CD4-positive, alpha-beta T cell (primary cell): ENCODE measurements at regions not wholly inside any gene's neighbourhood (a gene's known extent, or its start where the extent isn't known, plus 50 kb on each side); places are given as distances from the start of the nearest gene placed in this dataset.
"Not testable (repeated sequence)": the region's sequence is repeated elsewhere in the genome, so short reads cannot be mapped to it uniquely, and the experiment has no call there.

Experiments used
- ATAC-seq: fragments of 200-7000 bp; cut with Tn5 transposase; one replicate; pipeline ENCODE4 v1.10.0; 2022; ENCODE audit warnings: mild to moderate bottlenecking; ENCODE audit not compliant: poor library complexity
- CTCF ChIA-PET: fragments of 350-600 bp; sonication (Branson Sonifier 250); formaldehyde crosslinking; loops from one replicate; lab custom pipeline; 2021; ENCODE audit warnings: antibody characterized with exemption, inconsistent platforms; lab: Charles Lee
- POLR2A ChIA-PET: fragments of 350-600 bp; sonication (Branson Sonifier 250); formaldehyde crosslinking; loops from one replicate; lab custom pipeline; 2021; ENCODE audit warnings: antibody characterized with exemption, inconsistent platforms; lab: Charles Lee
- DNase-seq, 14 experiments: peaks; one replicate each; pipeline ENCODE4 v3.0.0-alpha.2; 2013 to 2020; ENCODE audit warnings: mixed read lengths in 2 of 14
- H3K27ac ChIP-seq, 2 donors: one replicate each; pipeline versions ENCODE4 v1.5.1 to v1.7.0; 2013; ENCODE audit warnings: low read length in 2 of 2, low read depth in 1 of 2, mild to moderate bottlenecking in 1 of 2
- H3K27me3 ChIP-seq, 2 experiments: 1 replicate in 1 of 2; 2 replicates in 1 of 2; pipeline versions ENCODE4 v1.6.1 to v1.7.0; 2013; ENCODE audit warnings: low read length in 2 of 2, control low read depth in 1 of 2, mild to moderate bottlenecking in 1 of 2, moderate library complexity in 1 of 2; ENCODE audit not compliant: insufficient read depth in 2 of 2, control insufficient read depth in 1 of 2
- H3K36me3 ChIP-seq: one replicate; pipeline ENCODE4 v1.6.1; 2013; ENCODE audit warnings: low read length, control low read depth; ENCODE audit not compliant: insufficient read depth
- H3K4me1 ChIP-seq: one replicate; pipeline ENCODE4 v1.6.1; 2013; ENCODE audit warnings: low read length, control low read depth; ENCODE audit not compliant: insufficient read depth
- H3K4me3 ChIP-seq: one replicate; pipeline ENCODE4 v1.5.1; 2013; ENCODE audit warnings: mild to moderate bottlenecking, low read length, moderate library complexity
- H3K9me3 ChIP-seq, 2 experiments: 1 replicate in 1 of 2; 2 replicates in 1 of 2; pipeline versions ENCODE4 v1.6.1 to v1.7.0; 2013; ENCODE audit warnings: low read length in 2 of 2, mild to moderate bottlenecking in 2 of 2, control low read depth in 1 of 2, moderate library complexity in 1 of 2; ENCODE audit not compliant: control insufficient read depth in 1 of 2, insufficient read depth in 1 of 2
- H3K27ac Mint-ChIP-seq: one replicate; pipeline ENCODE4 v1.8.0; 2020; ENCODE audit warnings: mixed read lengths
- H3K27me3 Mint-ChIP-seq: one replicate; pipeline ENCODE4 v1.8.0; 2021; ENCODE audit warnings: mixed read lengths
- H3K36me3 Mint-ChIP-seq: one replicate; pipeline ENCODE4 v1.8.0; 2021; ENCODE audit warnings: low read depth, mixed read lengths
- H3K4me1 Mint-ChIP-seq: one replicate; pipeline ENCODE4 v1.8.0; 2021; ENCODE audit warnings: low read depth, mixed read lengths
- H3K4me3 Mint-ChIP-seq: one replicate; pipeline ENCODE4 v1.8.0; 2020; ENCODE audit warnings: mild to moderate bottlenecking, mixed read lengths
- H3K9me3 Mint-ChIP-seq: one replicate; pipeline ENCODE4 v1.8.0; 2020; ENCODE audit warnings: mixed read lengths
- intact Hi-C, 2 experiments: fragments of 100-400 bp; cut with DNase I in 1 of 2; cut with micrococcal nuclease in 1 of 2; formaldehyde crosslinking; loops; one replicate each; pipeline versions ENCODE4 v1.15.1 to v1.9.0; 2023 to 2025; cut with DNase I, micrococcal nuclease
- TF ChIP-seq, protein P1 (sequence below): fragments of 200-600 bp; IDR thresholded peaks from one replicate; pipeline ENCODE4 v1.8.0; 2022; ENCODE audit warnings: antibody characterized with exemption, mild to moderate bottlenecking

DNA sequence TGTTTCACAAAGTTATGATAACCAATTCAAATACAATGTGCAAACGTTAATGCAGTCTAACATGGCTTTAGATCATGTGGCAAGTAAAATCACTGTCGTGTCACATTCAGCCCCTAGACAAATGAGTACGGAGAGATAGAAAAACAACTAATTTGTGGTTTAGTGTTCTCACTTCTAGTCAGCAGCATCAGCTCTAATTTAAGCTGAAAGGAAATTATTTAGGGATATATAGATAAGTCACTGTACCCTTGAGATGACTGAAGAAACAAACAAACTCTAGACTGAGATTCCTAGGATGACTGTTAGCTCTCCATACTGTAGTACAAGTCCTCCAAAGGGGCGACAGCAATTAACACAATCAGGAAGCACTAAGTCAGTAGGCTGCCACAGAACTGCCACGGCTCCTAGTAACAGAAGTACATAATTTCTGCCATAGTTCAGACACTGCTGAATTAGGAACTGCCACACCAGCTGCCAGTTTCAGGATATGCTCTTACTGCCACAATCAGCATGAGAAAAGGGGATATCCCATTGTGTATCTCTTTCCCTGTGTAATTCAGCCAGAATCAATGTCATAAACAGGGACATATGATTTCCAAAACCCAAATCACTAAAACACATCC is 150.4 kb upstream of the NEGR1 start:
- Mint-ChIP-seq H3K4me3 (no peak overlapping the region), H3K27me3 (no peaks in the 10 kb centered on the region), H3K9me3 (peaks cover 4% of the 10 kb centered on the region), H3K36me3 (no peaks in the 10 kb centered on the region), H3K4me1 (no peaks in the 10 kb centered on the region), H3K27ac (no peak overlapping the region)
- Histone ChIP-seq H3K27ac (no peak overlapping the region), H3K36me3 (no peaks in the 10 kb centered on the region), H3K9me3 (no peaks in the 10 kb centered on the region), H3K27me3 (no peaks in the 10 kb centered on the region), H3K4me3 (no peak overlapping the region), H3K4me1 (no peaks in the 10 kb centered on the region)
- TF ChIP-seq, protein P1, sequence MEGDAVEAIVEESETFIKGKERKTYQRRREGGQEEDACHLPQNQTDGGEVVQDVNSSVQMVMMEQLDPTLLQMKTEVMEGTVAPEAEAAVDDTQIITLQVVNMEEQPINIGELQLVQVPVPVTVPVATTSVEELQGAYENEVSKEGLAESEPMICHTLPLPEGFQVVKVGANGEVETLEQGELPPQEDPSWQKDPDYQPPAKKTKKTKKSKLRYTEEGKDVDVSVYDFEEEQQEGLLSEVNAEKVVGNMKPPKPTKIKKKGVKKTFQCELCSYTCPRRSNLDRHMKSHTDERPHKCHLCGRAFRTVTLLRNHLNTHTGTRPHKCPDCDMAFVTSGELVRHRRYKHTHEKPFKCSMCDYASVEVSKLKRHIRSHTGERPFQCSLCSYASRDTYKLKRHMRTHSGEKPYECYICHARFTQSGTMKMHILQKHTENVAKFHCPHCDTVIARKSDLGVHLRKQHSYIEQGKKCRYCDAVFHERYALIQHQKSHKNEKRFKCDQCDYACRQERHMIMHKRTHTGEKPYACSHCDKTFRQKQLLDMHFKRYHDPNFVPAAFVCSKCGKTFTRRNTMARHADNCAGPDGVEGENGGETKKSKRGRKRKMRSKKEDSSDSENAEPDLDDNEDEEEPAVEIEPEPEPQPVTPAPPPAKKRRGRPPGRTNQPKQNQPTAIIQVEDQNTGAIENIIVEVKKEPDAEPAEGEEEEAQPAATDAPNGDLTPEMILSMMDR, result no peak
- ChIA-PET CTCF (no interaction called here), POLR2A (no interaction called here)
- intact Hi-C loops, result no loop called here
- ATAC-seq, result no peak
- DNase-seq, result no peak

DNA sequence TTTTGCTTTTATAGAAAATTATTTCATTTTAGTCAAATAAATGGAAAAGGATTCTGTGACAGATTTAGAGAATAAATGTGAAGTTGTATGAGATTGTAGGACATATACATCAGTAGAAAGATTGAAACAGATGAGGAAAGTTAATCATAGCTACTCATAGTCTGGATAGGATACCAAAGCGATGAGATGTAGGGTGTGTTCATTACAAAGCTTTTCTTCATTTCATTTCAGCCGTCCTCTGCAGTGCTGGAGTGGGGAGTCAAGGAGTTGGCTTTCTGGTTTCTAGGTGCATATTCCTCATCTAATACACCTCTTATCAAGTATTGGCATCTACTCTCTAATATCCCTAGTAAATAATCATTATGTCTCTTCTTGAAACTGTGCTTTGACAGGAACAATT is 149.5 kb upstream of the NEGR1 start:
- Mint-ChIP-seq H3K27ac (no peak overlapping the region), H3K27me3 (no peaks in the 10 kb centered on the region), H3K4me3 (no peak overlapping the region), H3K4me1 (no peaks in the 10 kb centered on the region), H3K36me3 (no peaks in the 10 kb centered on the region), H3K9me3 (peaks cover 4% of the 10 kb centered on the region)
- ChIA-PET POLR2A (no interaction called here), CTCF (no interaction called here)
- Histone ChIP-seq H3K27ac (no peak overlapping the region), H3K9me3 (no peaks in the 10 kb centered on the region), H3K4me3 (no peak overlapping the region), H3K27me3 (no peaks in the 10 kb centered on the region), H3K4me1 (no peaks in the 10 kb centered on the region), H3K36me3 (no peaks in the 10 kb centered on the region)
- DNase-seq (no peak), ATAC-seq (no peak)
- intact Hi-C loops, result no loop called here
- TF ChIP-seq, protein P1, result no peak

DNA sequence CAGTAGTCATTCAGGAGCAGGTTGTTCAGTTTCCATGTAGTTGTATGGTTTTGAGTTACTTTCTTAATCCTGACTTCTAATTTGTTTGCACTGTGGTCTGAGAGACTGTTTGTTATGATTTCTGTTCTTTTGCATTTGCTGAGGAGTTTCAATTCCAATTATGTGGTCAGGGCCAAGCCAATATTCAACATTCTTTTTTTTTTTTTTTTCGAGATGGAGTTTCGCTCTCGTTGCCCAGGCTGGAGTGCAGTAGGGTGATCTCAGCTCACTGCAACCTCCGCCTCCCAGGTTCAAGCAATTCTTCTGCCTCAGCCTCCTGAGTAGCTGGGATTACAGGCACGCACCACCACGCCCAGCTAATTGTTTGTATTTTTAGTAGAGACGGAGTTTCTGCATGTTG is 145.9 kb upstream of the NEGR1 start:
- H3K27me3 Mint-ChIP-seq, H3K4me3 Mint-ChIP-seq, intact Hi-C loops, H3K4me3 ChIP-seq, H3K36me3 ChIP-seq, H3K4me1 ChIP-seq, H3K9me3 ChIP-seq, H3K4me1 Mint-ChIP-seq, H3K9me3 Mint-ChIP-seq, H3K27ac ChIP-seq, H3K27ac Mint-ChIP-seq, POLR2A ChIA-PET, H3K36me3 Mint-ChIP-seq, CTCF ChIA-PET, ATAC-seq, DNase-seq, H3K27me3 ChIP-seq: not testable (repeated sequence)

DNA sequence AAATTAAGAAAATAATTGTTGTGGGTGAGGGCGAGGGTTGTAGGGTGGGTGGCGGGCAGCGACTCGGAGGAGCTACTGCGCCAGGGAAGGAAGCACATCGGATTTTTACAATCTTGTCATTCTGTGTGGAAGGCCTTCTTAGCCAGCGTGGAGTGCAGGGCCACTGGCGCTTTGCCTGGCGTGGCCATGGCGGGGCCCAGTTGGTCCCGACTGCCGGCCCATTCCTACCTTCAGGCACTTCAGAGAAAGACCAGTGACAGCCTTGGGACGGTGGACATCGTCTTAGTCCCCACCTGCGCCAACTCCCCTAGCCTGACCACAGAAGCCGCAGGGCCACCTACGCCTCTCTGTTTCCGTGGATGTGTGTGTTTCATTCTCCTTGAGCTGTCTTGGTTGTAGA is 136.9 kb upstream of the NEGR1 start:
- Histone ChIP-seq H3K27me3 (no peaks in the 10 kb centered on the region), H3K9me3 (peaks cover 0 to 13% of the 10 kb centered on the region in 2 experiments), H3K4me1 (no peaks in the 10 kb centered on the region), H3K27ac (no peak overlapping the region), H3K4me3 (no peak overlapping the region), H3K36me3 (no peaks in the 10 kb centered on the region)
- ChIA-PET CTCF (no interaction called here), POLR2A (no interaction called here)
- H3K27ac Mint-ChIP-seq, result no peak overlapping the region
- no peaks in the 10 kb centered on the region for H3K36me3 Mint-ChIP-seq
- H3K27me3 Mint-ChIP-seq, result no peaks in the 10 kb centered on the region
- H3K4me3 Mint-ChIP-seq, result no peak overlapping the region
- no peaks in the 10 kb centered on the region for H3K9me3 Mint-ChIP-seq
- TF ChIP-seq, protein P1, result no peak
- DNase-seq (no peak), ATAC-seq (no peak)
- no peaks in the 10 kb centered on the region for H3K4me1 Mint-ChIP-seq
- intact Hi-C loops, result no loop called here
